WTC11 (cell line): ENCODE measurements at regions not wholly inside any gene's neighbourhood (a gene's known extent, or its start where the extent isn't known, plus 50 kb on each side); places are given as distances from the start of the nearest gene placed in this dataset.

Source experiments
- ATAC-seq: fragments of 200-7000 bp; cut with Tn5 transposase; 2 replicates; pipeline ENCODE4 v1.10.0; 2021; ENCODE audit warnings: mild to moderate bottlenecking, moderate library complexity
- CTCF ChIA-PET: fragments of 300-600 bp; sonication (Branson Sonifier 250); formaldehyde crosslinking; loops from one replicate; lab custom pipeline; 2021; ENCODE audit warnings: antibody characterized with exemption; lab: Charles Lee
- POLR2A ChIA-PET: fragments of 350-600 bp; sonication (Branson Sonifier 250); formaldehyde crosslinking; loops from one replicate; lab custom pipeline; 2021; ENCODE audit warnings: antibody characterized with exemption; lab: Charles Lee
- DNase-seq: peaks from one replicate; pipeline ENCODE4 v3.0.0; 2021; ENCODE audit warnings: low spot score
- H3K27ac Mint-ChIP-seq: 2 replicates; pipeline ENCODE4 v1.8.0; 2021; ENCODE audit warnings: mixed read lengths
- H3K27me3 Mint-ChIP-seq: 2 replicates; pipeline ENCODE4 v1.8.0; 2021; ENCODE audit warnings: low read depth, mild to moderate bottlenecking, moderate library complexity, mixed read lengths
- H3K36me3 Mint-ChIP-seq: 2 replicates; pipeline ENCODE4 v1.8.0; 2021; ENCODE audit warnings: mixed read lengths
- H3K4me1 Mint-ChIP-seq: 2 replicates; pipeline ENCODE4 v1.8.0; 2022; ENCODE audit warnings: mixed read lengths
- H3K4me3 Mint-ChIP-seq: 2 replicates; pipeline ENCODE4 v1.8.0; 2021; ENCODE audit warnings: mild to moderate bottlenecking, moderate library complexity, mixed read lengths
- H3K9me3 Mint-ChIP-seq: 2 replicates; pipeline ENCODE4 v1.8.0; 2021; ENCODE audit warnings: mixed read lengths
- ATF1 ChIP-seq: sonication (generic); formaldehyde crosslinking; IDR thresholded peaks from 2 replicates; pipeline ENCODE4 v1.8.1; 2023; ENCODE audit warnings: mild to moderate bottlenecking, moderate library complexity, missing genetic modification reagents
- CBFB ChIP-seq: sonication (generic); formaldehyde crosslinking; IDR thresholded peaks from 2 replicates; pipeline ENCODE4 v1.8.1; 2022; ENCODE audit warnings: mild to moderate bottlenecking, low read depth, missing genetic modification reagents
- CREM ChIP-seq: sonication (generic); formaldehyde crosslinking; IDR thresholded peaks from 2 replicates; pipeline ENCODE4 v1.8.1; 2022; ENCODE audit warnings: mild to moderate bottlenecking, missing genetic modification reagents, moderate library complexity
- EMX1 ChIP-seq: fragments of 250-450 bp; sonication (Bioruptor Pico); IDR thresholded peaks from 2 replicates; pipeline ENCODE4 v1.8.0; 2021; ENCODE audit warnings: mild to moderate bottlenecking
- FOXK1 ChIP-seq: sonication (generic); formaldehyde crosslinking; IDR thresholded peaks from 2 replicates; pipeline ENCODE4 v1.8.0; 2022; ENCODE audit warnings: mild to moderate bottlenecking, moderate library complexity, missing genetic modification reagents
- JAZF1 ChIP-seq: fragments of 250-450 bp; sonication (Bioruptor Pico); IDR thresholded peaks from 2 replicates; pipeline ENCODE4 v1.9.0; 2021; ENCODE audit warnings: moderate library complexity, mild to moderate bottlenecking, inconsistent platforms
- TCF7 ChIP-seq: sonication (generic); formaldehyde crosslinking; IDR thresholded peaks from 2 replicates; pipeline ENCODE4 v1.8.0; 2022; ENCODE audit warnings: mild to moderate bottlenecking, low read depth, missing genetic modification reagents, moderate library complexity
- ZNF416 ChIP-seq: fragments of 250-450 bp; sonication (Bioruptor Pico); IDR thresholded peaks from 2 replicates; pipeline ENCODE4 v1.9.0; 2021; ENCODE audit warnings: mild to moderate bottlenecking, inconsistent platforms
- TF ChIP-seq, protein P1 (sequence below): sonication (generic); formaldehyde crosslinking; IDR thresholded peaks from 2 replicates; pipeline ENCODE4 v1.8.0; 2022; ENCODE audit warnings: mild to moderate bottlenecking, missing genetic modification reagents
- TF ChIP-seq, protein P2 (sequence below): sonication (generic); formaldehyde crosslinking; IDR thresholded peaks from 2 replicates; pipeline ENCODE4 v1.8.0; 2022; ENCODE audit warnings: missing genetic modification reagents
- TF ChIP-seq, protein P3 (sequence below): sonication (generic); formaldehyde crosslinking; IDR thresholded peaks from 2 replicates; pipeline ENCODE4 v1.8.1; 2023; ENCODE audit warnings: mild to moderate bottlenecking, missing genetic modification reagents, borderline replicate concordance
- TF ChIP-seq, protein P4 (sequence below): sonication (generic); formaldehyde crosslinking; IDR thresholded peaks from 2 replicates; pipeline ENCODE4 v1.8.0; 2022; ENCODE audit warnings: mild to moderate bottlenecking, missing genetic modification reagents
- TF ChIP-seq, protein P5 (sequence below): sonication (generic); formaldehyde crosslinking; IDR thresholded peaks from 2 replicates; pipeline ENCODE4 v1.8.1; 2022; ENCODE audit warnings: low read depth, mild to moderate bottlenecking, moderate library complexity, missing genetic modification reagents, borderline replicate concordance
- TF ChIP-seq, protein P6 (sequence below): sonication (generic); formaldehyde crosslinking; conservative IDR thresholded peaks from 2 replicates; pipeline ENCODE4 v1.8.1; 2023; ENCODE audit warnings: mild to moderate bottlenecking, low read depth, missing genetic modification reagents, moderate library complexity
- TF ChIP-seq, protein P7 (sequence below): sonication (generic); formaldehyde crosslinking; IDR thresholded peaks from 2 replicates; pipeline ENCODE4 v1.8.0; 2023; ENCODE audit warnings: mild to moderate bottlenecking, missing genetic modification reagents

DNA sequence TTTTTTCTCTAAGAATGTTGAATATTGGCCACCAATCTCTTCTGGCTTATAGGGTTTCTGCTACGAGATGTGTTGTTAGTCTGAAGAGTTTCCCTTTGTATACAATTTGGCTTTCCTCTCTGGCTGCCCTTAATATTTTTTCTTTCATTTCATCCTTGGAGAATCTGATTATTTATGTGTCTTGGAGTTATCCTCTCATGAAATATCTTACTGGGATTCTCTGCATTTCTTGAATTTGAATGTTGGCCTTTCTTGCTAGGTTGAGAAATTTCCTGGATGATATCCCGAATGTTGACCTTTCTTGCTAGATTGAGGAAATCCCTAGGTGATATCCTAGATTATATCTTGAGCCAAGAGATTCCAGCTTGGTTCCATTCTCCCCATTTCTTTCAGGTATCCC is 125.6 kb downstream of the SLC5A7 start:
- Mint-ChIP-seq H3K27ac (no peak overlapping the region), H3K4me1 (peaks cover 28% of the 10 kb centered on the region)

More for the DNA sequence above, 125.6 kb downstream of the SLC5A7 start:
- ATAC-seq (no peak), DNase-seq (no peak)
- TF ChIP-seq, protein P1, sequence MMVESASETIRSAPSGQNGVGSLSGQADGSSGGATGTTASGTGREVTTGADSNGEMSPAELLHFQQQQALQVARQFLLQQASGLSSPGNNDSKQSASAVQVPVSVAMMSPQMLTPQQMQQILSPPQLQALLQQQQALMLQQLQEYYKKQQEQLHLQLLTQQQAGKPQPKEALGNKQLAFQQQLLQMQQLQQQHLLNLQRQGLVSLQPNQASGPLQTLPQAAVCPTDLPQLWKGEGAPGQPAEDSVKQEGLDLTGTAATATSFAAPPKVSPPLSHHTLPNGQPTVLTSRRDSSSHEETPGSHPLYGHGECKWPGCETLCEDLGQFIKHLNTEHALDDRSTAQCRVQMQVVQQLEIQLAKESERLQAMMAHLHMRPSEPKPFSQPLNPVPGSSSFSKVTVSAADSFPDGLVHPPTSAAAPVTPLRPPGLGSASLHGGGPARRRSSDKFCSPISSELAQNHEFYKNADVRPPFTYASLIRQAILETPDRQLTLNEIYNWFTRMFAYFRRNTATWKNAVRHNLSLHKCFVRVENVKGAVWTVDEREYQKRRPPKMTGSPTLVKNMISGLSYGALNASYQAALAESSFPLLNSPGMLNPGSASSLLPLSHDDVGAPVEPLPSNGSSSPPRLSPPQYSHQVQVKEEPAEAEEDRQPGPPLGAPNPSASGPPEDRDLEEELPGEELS = no peak
- TF ChIP-seq CREM (CRISPR knock-in tag) = no peak
- TF ChIP-seq, protein P2, sequence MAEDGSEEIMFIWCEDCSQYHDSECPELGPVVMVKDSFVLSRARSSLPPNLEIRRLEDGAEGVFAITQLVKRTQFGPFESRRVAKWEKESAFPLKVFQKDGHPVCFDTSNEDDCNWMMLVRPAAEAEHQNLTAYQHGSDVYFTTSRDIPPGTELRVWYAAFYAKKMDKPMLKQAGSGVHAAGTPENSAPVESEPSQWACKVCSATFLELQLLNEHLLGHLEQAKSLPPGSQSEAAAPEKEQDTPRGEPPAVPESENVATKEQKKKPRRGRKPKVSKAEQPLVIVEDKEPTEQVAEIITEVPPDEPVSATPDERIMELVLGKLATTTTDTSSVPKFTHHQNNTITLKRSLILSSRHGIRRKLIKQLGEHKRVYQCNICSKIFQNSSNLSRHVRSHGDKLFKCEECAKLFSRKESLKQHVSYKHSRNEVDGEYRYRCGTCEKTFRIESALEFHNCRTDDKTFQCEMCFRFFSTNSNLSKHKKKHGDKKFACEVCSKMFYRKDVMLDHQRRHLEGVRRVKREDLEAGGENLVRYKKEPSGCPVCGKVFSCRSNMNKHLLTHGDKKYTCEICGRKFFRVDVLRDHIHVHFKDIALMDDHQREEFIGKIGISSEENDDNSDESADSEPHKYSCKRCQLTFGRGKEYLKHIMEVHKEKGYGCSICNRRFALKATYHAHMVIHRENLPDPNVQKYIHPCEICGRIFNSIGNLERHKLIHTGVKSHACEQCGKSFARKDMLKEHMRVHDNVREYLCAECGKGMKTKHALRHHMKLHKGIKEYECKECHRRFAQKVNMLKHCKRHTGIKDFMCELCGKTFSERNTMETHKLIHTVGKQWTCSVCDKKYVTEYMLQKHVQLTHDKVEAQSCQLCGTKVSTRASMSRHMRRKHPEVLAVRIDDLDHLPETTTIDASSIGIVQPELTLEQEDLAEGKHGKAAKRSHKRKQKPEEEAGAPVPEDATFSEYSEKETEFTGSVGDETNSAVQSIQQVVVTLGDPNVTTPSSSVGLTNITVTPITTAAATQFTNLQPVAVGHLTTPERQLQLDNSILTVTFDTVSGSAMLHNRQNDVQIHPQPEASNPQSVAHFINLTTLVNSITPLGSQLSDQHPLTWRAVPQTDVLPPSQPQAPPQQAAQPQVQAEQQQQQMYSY = no peak
- no peak for TF ChIP-seq TCF7 (CRISPR knock-in tag)
- no peak for TF ChIP-seq EMX1
- TF ChIP-seq JAZF1 (CRISPR knock-in tag) = no peak
- no peak for TF ChIP-seq ATF1 (CRISPR knock-in tag)
- TF ChIP-seq, protein P3, sequence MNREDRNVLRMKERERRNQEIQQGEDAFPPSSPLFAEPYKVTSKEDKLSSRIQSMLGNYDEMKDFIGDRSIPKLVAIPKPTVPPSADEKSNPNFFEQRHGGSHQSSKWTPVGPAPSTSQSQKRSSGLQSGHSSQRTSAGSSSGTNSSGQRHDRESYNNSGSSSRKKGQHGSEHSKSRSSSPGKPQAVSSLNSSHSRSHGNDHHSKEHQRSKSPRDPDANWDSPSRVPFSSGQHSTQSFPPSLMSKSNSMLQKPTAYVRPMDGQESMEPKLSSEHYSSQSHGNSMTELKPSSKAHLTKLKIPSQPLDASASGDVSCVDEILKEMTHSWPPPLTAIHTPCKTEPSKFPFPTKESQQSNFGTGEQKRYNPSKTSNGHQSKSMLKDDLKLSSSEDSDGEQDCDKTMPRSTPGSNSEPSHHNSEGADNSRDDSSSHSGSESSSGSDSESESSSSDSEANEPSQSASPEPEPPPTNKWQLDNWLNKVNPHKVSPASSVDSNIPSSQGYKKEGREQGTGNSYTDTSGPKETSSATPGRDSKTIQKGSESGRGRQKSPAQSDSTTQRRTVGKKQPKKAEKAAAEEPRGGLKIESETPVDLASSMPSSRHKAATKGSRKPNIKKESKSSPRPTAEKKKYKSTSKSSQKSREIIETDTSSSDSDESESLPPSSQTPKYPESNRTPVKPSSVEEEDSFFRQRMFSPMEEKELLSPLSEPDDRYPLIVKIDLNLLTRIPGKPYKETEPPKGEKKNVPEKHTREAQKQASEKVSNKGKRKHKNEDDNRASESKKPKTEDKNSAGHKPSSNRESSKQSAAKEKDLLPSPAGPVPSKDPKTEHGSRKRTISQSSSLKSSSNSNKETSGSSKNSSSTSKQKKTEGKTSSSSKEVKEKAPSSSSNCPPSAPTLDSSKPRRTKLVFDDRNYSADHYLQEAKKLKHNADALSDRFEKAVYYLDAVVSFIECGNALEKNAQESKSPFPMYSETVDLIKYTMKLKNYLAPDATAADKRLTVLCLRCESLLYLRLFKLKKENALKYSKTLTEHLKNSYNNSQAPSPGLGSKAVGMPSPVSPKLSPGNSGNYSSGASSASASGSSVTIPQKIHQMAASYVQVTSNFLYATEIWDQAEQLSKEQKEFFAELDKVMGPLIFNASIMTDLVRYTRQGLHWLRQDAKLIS = no peak
- TF ChIP-seq, protein P4, sequence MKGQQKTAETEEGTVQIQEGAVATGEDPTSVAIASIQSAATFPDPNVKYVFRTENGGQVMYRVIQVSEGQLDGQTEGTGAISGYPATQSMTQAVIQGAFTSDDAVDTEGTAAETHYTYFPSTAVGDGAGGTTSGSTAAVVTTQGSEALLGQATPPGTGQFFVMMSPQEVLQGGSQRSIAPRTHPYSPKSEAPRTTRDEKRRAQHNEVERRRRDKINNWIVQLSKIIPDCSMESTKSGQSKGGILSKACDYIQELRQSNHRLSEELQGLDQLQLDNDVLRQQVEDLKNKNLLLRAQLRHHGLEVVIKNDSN (CRISPR knock-in tag) = no peak
- TF ChIP-seq, protein P5, sequence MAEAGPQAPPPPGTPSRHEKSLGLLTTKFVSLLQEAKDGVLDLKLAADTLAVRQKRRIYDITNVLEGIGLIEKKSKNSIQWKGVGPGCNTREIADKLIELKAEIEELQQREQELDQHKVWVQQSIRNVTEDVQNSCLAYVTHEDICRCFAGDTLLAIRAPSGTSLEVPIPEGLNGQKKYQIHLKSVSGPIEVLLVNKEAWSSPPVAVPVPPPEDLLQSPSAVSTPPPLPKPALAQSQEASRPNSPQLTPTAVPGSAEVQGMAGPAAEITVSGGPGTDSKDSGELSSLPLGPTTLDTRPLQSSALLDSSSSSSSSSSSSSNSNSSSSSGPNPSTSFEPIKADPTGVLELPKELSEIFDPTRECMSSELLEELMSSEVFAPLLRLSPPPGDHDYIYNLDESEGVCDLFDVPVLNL (CRISPR knock-in tag) = no peak
- TF ChIP-seq, protein P6, sequence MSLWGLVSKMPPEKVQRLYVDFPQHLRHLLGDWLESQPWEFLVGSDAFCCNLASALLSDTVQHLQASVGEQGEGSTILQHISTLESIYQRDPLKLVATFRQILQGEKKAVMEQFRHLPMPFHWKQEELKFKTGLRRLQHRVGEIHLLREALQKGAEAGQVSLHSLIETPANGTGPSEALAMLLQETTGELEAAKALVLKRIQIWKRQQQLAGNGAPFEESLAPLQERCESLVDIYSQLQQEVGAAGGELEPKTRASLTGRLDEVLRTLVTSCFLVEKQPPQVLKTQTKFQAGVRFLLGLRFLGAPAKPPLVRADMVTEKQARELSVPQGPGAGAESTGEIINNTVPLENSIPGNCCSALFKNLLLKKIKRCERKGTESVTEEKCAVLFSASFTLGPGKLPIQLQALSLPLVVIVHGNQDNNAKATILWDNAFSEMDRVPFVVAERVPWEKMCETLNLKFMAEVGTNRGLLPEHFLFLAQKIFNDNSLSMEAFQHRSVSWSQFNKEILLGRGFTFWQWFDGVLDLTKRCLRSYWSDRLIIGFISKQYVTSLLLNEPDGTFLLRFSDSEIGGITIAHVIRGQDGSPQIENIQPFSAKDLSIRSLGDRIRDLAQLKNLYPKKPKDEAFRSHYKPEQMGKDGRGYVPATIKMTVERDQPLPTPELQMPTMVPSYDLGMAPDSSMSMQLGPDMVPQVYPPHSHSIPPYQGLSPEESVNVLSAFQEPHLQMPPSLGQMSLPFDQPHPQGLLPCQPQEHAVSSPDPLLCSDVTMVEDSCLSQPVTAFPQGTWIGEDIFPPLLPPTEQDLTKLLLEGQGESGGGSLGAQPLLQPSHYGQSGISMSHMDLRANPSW (CRISPR knock-in tag) = no peak
- TF ChIP-seq, protein P7, sequence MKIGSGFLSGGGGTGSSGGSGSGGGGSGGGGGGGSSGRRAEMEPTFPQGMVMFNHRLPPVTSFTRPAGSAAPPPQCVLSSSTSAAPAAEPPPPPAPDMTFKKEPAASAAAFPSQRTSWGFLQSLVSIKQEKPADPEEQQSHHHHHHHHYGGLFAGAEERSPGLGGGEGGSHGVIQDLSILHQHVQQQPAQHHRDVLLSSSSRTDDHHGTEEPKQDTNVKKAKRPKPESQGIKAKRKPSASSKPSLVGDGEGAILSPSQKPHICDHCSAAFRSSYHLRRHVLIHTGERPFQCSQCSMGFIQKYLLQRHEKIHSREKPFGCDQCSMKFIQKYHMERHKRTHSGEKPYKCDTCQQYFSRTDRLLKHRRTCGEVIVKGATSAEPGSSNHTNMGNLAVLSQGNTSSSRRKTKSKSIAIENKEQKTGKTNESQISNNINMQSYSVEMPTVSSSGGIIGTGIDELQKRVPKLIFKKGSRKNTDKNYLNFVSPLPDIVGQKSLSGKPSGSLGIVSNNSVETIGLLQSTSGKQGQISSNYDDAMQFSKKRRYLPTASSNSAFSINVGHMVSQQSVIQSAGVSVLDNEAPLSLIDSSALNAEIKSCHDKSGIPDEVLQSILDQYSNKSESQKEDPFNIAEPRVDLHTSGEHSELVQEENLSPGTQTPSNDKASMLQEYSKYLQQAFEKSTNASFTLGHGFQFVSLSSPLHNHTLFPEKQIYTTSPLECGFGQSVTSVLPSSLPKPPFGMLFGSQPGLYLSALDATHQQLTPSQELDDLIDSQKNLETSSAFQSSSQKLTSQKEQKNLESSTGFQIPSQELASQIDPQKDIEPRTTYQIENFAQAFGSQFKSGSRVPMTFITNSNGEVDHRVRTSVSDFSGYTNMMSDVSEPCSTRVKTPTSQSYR (CRISPR knock-in tag) = no peak
- no peak for TF ChIP-seq FOXK1 (CRISPR knock-in tag)
- no peak for TF ChIP-seq CBFB (CRISPR knock-in tag)
- no peak for TF ChIP-seq ZNF416 (CRISPR knock-in tag)
- H3K27me3 Mint-ChIP-seq = peaks cover 42% of the 10 kb centered on the region
- H3K36me3 Mint-ChIP-seq = peaks cover 24% of the 10 kb centered on the region
- no peak overlapping the region for H3K4me3 Mint-ChIP-seq
- ChIA-PET POLR2A (no interaction called here), CTCF (no interaction called here)
- peaks cover 37% of the 10 kb centered on the region for H3K9me3 Mint-ChIP-seq
